HEK293T (cell line): ENCODE measurements at regions not wholly inside any gene's neighbourhood (a gene's known extent, or its start where the extent isn't known, plus 50 kb on each side); places are given as distances from the start of the nearest gene placed in this dataset.

Source experiments
- CTCF ChIA-PET: fragments of 350-600 bp; formaldehyde crosslinking; extraction: SDS; loops from one replicate; lab custom pipeline; 2021; ENCODE audit warnings: antibody characterized with exemption, inconsistent platforms; lab: Yijun Ruan, JAX
- POLR2A ChIA-PET: fragments of 350-600 bp; formaldehyde crosslinking; extraction: SDS; loops from one replicate; lab custom pipeline; 2020; ENCODE audit warnings: antibody characterized with exemption, inconsistent platforms; lab: Yijun Ruan, JAX
- DNase-seq: peaks from one replicate; pipeline ENCODE4 v3.0.0; 2012; ENCODE audit warnings: mixed read lengths; ENCODE audit errors: extremely low spot score
- ARNT ChIP-seq: fragments of 450-650 bp; IDR thresholded peaks from 2 replicates; pipeline ENCODE4 v1.6.1; 2017; ENCODE audit warnings: mild to moderate bottlenecking
- BHLHE40 ChIP-seq: fragments of 450-650 bp; IDR thresholded peaks from 2 replicates; pipeline ENCODE4 v1.6.1; 2016; ENCODE audit warnings: mild to moderate bottlenecking, moderate library complexity, borderline replicate concordance
- CTBP1 ChIP-seq: fragments of 450-650 bp; IDR thresholded peaks from 2 replicates; pipeline ENCODE4 v1.6.1; 2016; ENCODE audit warnings: borderline replicate concordance
- ELF4 ChIP-seq: fragments of 450-650 bp; IDR thresholded peaks from 2 replicates; pipeline ENCODE4 v1.6.1; 2017; ENCODE audit warnings: antibody characterized with exemption
- FOXA1 ChIP-seq: fragments of 450-650 bp; IDR thresholded peaks from 2 replicates; pipeline ENCODE4 v1.6.1; 2016; ENCODE audit warnings: mild to moderate bottlenecking
- FOXK2 ChIP-seq: fragments of 450-650 bp; IDR thresholded peaks from 2 replicates; pipeline ENCODE4 v1.6.1; 2016; ENCODE audit warnings: mild to moderate bottlenecking
- FOXM1 ChIP-seq: fragments of 450-650 bp; IDR thresholded peaks from 2 replicates; pipeline ENCODE4 v1.6.1; 2017; ENCODE audit warnings: mild to moderate bottlenecking, borderline replicate concordance
- HDGF ChIP-seq: fragments of 450-650 bp; IDR thresholded peaks from 2 replicates; pipeline ENCODE4 v1.6.1; 2017; ENCODE audit warnings: antibody characterized with exemption, borderline replicate concordance
- L3MBTL2 ChIP-seq: fragments of 450-650 bp; conservative IDR thresholded peaks from 2 replicates; pipeline ENCODE4 v1.6.1; 2016; ENCODE audit warnings: mild to moderate bottlenecking
- LEF1 ChIP-seq: fragments of 450-650 bp; IDR thresholded peaks from 2 replicates; pipeline ENCODE4 v1.6.1; 2017; ENCODE audit warnings: mild to moderate bottlenecking, borderline replicate concordance
- NFRKB ChIP-seq: fragments of 450-650 bp; IDR thresholded peaks from 2 replicates; pipeline ENCODE4 v1.6.1; 2016; ENCODE audit warnings: mild to moderate bottlenecking, moderate library complexity
- SP1 ChIP-seq: fragments of 450-650 bp; IDR thresholded peaks from 2 replicates; pipeline ENCODE4 v1.6.1; 2017
- SUZ12 ChIP-seq: fragments of 450-650 bp; IDR thresholded peaks from 2 replicates; pipeline ENCODE4 v1.6.1; 2016; ENCODE audit warnings: mild to moderate bottlenecking
- TARDBP ChIP-seq: fragments of 450-650 bp; IDR thresholded peaks from 2 replicates; pipeline ENCODE4 v1.6.1; 2016
- ZNF384 ChIP-seq: fragments of 450-650 bp; IDR thresholded peaks from 2 replicates; pipeline ENCODE4 v1.6.1; 2016
- TF ChIP-seq, protein P1 (sequence below): fragments of 450-650 bp; IDR thresholded peaks from 2 replicates; pipeline ENCODE4 v1.6.1; 2016

DNA sequence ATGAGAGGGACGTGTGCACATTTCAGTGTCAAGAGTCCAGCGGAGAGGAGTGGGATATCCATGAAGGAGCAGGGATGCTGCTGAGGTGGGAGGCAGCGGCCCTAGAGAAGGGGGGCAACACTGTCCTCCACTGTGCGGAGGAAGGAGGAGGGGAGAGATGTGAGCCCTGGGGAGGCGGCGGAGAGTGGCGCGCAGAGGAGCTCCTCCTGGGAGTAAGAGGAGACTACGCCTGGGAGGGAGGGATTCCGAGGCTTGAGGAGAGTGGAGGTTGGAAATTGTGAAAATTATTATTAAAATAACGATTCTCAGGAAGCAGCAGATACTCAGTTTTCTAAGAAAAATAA lies 142.7 kb downstream of the CEP57L1 start:
- no peak for TF ChIP-seq ELF4
- no peak for TF ChIP-seq ZNF384
- TF ChIP-seq, protein P1, sequence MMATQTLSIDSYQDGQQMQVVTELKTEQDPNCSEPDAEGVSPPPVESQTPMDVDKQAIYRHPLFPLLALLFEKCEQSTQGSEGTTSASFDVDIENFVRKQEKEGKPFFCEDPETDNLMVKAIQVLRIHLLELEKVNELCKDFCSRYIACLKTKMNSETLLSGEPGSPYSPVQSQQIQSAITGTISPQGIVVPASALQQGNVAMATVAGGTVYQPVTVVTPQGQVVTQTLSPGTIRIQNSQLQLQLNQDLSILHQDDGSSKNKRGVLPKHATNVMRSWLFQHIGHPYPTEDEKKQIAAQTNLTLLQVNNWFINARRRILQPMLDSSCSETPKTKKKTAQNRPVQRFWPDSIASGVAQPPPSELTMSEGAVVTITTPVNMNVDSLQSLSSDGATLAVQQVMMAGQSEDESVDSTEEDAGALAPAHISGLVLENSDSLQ = no peak
- TF ChIP-seq BHLHE40 = no peak
- no peak for TF ChIP-seq SUZ12
- TF ChIP-seq FOXK2 = no peak
- no peak for TF ChIP-seq FOXM1
- TF ChIP-seq NFRKB = no peak
- no peak for TF ChIP-seq SP1
- TF ChIP-seq HDGF = no peak
- no peak for TF ChIP-seq L3MBTL2
- TF ChIP-seq CTBP1 = no peak
- no peak for TF ChIP-seq TARDBP
- TF ChIP-seq ARNT = no peak
- ChIA-PET POLR2A (no interaction called here), CTCF (no interaction called here)
- DNase-seq = no peak

DNA sequence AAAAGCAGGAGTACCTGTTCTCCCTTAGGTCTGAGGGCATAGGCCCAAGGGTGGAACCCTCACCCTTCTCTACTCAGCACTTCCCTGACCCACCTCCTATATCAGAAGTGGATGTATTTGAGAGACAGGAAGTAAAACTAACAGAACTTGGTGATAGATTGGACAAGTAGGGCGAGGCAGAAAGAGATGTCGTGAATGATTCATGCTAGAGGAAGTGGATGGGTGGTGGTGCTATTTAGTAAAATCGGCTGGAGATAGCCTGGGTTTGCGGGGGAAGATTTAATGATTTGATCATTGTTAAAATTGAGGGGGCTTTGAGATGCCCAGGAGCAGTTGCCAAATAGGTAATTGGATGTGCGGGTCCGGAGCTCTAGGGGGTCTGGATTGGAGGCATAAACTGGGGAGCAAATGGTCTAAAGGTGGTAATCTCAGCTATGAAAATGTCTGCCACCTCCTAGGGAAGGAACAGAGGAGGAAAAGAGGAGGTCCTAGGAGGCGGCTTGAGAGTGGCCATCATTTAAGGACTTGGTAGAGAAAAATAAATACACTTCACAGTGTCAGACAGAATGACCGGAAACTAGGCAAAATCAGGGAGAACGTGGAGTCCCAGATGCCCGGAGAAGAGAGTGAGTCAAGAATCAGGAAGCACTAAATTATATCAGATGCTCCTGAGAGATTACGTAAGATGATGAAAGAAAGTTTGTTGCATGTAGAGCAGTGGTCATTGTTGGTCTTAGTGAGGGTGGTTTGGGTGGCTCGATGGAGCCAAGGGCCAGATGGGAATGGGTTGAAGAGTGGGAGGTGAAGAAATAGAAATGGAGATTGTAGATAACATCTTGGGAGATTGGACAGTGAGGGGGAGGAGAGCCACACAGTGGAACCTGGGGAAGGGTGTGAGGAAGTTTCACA lies 142.0 kb downstream of the CEP57L1 start:
- ChIA-PET POLR2A (no interaction called here), CTCF (no interaction called here)
- no peak for TF ChIP-seq SUZ12
- no peak for TF ChIP-seq ZNF384
- no peak for TF ChIP-seq TARDBP
- no peak for TF ChIP-seq BHLHE40
- no peak for TF ChIP-seq FOXA1
- no peak for TF ChIP-seq ELF4
- TF ChIP-seq FOXK2 = no peak
- no peak for DNase-seq

DNA sequence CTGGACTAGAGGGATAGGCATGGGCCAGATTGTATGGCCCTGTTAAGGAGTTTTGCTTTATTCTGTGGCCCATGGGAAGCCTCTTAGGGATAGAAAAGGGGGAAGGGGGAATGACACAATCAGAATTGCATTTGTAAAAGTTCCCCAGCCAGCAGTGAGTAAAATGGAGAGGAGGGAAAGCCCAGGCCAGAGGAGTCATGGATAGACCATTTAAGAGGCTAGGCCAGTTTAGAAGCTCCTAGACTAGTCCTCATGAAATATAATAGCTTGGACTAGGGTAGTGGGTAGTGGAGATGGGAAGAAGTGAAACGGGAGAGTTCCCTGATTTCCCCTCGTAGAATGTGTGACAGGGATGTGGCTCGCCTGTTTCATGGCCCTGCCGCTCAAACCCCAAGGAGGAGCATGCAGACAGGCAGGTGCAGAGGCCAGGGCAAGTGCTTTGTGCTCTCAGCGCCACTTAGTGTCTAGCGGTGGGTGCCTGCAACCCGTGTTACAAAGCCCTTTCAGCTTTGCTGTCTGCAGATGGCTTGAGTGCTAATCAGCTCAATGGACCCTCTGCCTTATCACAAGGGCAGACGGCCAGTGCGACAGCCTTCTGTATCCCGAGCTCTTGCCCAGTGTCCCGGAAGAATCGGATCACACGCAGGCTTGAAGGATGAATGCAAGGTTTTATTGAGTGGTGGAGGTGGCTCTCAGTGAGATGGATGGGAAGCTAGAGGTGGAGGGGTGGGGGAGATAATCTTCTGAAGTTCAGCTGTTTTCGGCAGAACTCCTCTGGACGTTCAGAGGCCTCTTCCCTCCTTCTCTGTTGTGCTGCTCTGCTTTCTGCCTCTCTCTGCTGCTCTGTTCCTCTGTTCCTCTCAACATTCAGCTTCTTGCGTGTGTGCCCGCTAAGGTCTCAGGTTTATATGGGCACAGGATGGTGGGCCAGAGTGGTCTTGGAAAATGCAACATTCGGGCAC lies 141.1 kb downstream of the CEP57L1 start:
- no peak for DNase-seq
- ChIA-PET CTCF (no interaction called here), POLR2A (no interaction called here)
- TF ChIP-seq SUZ12 (no peak), ZNF384 (no peak), HDGF (no peak), ELF4 (no peak), LEF1 (no peak)
- TF ChIP-seq, protein P1 = no peak

DNA sequence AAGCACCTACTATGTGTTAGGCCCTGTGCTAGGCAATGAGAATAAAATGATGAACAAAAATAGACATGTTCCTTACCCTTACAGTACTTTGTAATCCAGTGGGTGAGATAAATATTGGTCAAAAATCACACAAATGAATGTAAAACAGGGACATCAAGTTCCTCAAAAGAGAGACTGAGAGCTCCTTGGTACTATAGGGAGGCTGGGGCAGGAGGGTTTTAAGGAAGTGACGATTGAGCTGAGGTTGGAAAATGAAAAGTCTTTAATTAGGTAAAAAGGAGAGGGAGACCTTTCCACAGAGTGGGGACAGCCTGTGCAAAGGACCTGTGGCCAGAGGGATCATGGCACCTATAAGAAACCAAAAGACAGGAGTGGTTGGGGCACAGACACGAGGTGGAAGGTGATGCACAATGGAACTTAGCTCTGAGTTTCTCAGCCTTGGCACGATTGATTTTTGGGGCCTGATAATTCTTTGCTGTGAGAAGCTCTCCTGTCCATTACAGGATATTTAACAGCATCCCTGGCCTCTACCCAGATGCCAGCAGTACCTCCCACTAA lies 140.3 kb downstream of the CEP57L1 start:
- TF ChIP-seq FOXK2 = no peak
- TF ChIP-seq ZNF384 = no peak
- no peak for TF ChIP-seq SP1
- no peak for TF ChIP-seq ELF4
- DNase-seq = no peak
- POLR2A ChIA-PET = no interaction called here
- CTCF ChIA-PET = no interaction called here

DNA sequence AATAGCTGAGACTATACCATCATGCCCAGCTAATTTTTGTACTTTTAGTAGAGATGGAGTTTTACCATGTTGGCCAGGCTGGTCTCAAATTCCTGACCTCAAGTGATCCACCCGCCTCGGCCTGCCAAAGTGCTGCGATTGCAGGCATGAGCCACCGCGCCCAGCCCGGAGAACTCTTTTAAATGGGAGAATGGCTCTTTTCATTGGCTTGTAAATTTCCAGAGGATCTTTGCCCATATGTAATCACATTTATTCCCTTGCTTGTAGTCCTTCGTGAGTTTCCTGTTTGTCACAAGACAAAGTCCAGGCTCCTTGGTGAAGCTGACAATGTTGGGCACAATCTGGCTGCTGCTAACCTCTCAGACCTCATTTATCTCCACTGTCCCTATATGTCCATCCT lies 135.1 kb downstream of the CEP57L1 start:
- DNase-seq = no peak
- CTCF ChIA-PET = interaction anchor here (0.7 kb wide), 1 partner anchor 66 kb away, joined by 3 read pairs; no protein-coding TSS in a partner anchor
- TF ChIP-seq SP1 (no peak), CTBP1 (no peak), ARNT (no peak), L3MBTL2 (no peak), FOXM1 (no peak), NFRKB (no peak), LEF1 (no peak), TARDBP (no peak), SUZ12 (no peak), ZNF384 (no peak), FOXA1 (no peak), HDGF (no peak), BHLHE40 (no peak), ELF4 (no peak), FOXK2 (no peak)
- TF ChIP-seq, protein P1 = no peak
- POLR2A ChIA-PET = no interaction called here
